Panc1 (cell line): ENCODE measurements at regions not wholly inside any gene's neighbourhood (a gene's known extent, or its start where the extent isn't known, plus 50 kb on each side); places are given as distances from the start of the nearest gene placed in this dataset.

Experiments used
- POLR2AphosphoS5 ChIP-seq: IDR thresholded peaks from 2 replicates; pipeline ENCODE4 v1.6.1; 2012; ENCODE audit warnings: mild to moderate bottlenecking, low read depth, low read length, moderate library complexity
- TCF7L2 ChIP-seq: IDR thresholded peaks from 2 replicates; pipeline ENCODE4 v1.6.1; 2011; ENCODE audit warnings: mild to moderate bottlenecking, low read depth, low read length, inconsistent platforms
- TF ChIP-seq, protein P1 (sequence below): fragments of 450-650 bp; IDR thresholded peaks from 2 replicates; pipeline ENCODE4 v1.5.1; 2017; ENCODE audit warnings: mild to moderate bottlenecking
- TF ChIP-seq, protein P2 (sequence below), 2 experiments: IDR thresholded peaks; 2 replicates each; pipeline ENCODE4 v1.6.1; 2011 to 2012; ENCODE audit warnings: low read depth in 2 of 2, control low read depth in 1 of 2, low read length in 1 of 2, mild to moderate bottlenecking in 1 of 2, moderate library complexity in 1 of 2; ENCODE audit not compliant: insufficient read depth in 1 of 2

DNA sequence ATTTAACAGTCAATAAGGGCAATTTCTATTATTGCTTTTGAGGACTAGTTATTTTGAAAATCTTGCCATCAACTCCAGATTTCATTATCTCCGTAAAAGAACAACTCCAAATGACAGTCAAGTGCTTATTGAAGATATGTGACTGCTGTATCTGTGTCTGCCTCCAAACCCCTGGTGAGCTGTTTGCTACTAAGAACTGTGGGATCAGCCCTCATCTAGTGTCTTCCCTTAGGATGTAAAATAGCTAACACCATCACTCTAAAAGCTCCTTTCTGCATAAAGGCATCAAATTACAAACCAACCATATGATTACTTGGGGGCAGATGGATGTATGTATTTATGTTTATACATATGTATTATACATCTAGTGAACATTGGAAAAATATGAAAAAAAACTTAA, 70.8 kb upstream of the SLC13A1 start:
- TF ChIP-seq, protein P1, sequence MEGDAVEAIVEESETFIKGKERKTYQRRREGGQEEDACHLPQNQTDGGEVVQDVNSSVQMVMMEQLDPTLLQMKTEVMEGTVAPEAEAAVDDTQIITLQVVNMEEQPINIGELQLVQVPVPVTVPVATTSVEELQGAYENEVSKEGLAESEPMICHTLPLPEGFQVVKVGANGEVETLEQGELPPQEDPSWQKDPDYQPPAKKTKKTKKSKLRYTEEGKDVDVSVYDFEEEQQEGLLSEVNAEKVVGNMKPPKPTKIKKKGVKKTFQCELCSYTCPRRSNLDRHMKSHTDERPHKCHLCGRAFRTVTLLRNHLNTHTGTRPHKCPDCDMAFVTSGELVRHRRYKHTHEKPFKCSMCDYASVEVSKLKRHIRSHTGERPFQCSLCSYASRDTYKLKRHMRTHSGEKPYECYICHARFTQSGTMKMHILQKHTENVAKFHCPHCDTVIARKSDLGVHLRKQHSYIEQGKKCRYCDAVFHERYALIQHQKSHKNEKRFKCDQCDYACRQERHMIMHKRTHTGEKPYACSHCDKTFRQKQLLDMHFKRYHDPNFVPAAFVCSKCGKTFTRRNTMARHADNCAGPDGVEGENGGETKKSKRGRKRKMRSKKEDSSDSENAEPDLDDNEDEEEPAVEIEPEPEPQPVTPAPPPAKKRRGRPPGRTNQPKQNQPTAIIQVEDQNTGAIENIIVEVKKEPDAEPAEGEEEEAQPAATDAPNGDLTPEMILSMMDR = no peak
- TF ChIP-seq, protein P2, sequence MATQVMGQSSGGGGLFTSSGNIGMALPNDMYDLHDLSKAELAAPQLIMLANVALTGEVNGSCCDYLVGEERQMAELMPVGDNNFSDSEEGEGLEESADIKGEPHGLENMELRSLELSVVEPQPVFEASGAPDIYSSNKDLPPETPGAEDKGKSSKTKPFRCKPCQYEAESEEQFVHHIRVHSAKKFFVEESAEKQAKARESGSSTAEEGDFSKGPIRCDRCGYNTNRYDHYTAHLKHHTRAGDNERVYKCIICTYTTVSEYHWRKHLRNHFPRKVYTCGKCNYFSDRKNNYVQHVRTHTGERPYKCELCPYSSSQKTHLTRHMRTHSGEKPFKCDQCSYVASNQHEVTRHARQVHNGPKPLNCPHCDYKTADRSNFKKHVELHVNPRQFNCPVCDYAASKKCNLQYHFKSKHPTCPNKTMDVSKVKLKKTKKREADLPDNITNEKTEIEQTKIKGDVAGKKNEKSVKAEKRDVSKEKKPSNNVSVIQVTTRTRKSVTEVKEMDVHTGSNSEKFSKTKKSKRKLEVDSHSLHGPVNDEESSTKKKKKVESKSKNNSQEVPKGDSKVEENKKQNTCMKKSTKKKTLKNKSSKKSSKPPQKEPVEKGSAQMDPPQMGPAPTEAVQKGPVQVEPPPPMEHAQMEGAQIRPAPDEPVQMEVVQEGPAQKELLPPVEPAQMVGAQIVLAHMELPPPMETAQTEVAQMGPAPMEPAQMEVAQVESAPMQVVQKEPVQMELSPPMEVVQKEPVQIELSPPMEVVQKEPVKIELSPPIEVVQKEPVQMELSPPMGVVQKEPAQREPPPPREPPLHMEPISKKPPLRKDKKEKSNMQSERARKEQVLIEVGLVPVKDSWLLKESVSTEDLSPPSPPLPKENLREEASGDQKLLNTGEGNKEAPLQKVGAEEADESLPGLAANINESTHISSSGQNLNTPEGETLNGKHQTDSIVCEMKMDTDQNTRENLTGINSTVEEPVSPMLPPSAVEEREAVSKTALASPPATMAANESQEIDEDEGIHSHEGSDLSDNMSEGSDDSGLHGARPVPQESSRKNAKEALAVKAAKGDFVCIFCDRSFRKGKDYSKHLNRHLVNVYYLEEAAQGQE (IDR thresholded peaks at IDR 0.05; ENCODE audit: insufficient read depth in 1 of 2, low read depth in 2 of 2, low read length in 1 of 2) = no peak
- TF ChIP-seq POLR2AphosphoS5 (no peak), TCF7L2 (no peak)
